ENCODE measurements at regions not wholly inside any gene's neighbourhood (a gene's known extent, or its start where the extent isn't known, plus 50 kb on each side); places are given as distances from the start of the nearest gene placed in this dataset.

DNA sequence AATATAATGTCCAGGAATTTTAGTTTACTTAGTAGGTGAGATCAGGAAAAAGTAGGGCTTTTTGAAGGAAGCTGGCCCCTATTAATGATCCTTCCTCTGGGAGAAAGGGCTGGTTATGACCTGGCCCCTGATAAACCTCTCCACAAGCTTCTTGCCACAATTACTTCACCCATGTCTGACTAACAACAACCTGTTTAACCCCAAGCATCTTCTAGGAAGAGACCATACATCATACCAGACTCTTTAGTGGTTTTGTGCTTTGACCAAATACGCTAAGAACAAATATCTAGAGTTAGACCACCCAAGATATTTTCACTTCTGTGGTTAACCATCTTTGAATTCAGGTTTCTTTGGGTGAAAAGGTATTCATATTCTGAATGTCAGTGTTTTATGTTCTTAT is 174.0 kb upstream of the SLC27A6 start:
- TF ChIP-seq POLR2AphosphoS5 (IDR thresholded peaks at IDR 0.05) (no peak), POLR2A (IDR thresholded peaks at IDR 0.05) (no peak), EP300 (IDR thresholded peaks at IDR 0.05) (no peak)
- TF ChIP-seq, protein P1, sequence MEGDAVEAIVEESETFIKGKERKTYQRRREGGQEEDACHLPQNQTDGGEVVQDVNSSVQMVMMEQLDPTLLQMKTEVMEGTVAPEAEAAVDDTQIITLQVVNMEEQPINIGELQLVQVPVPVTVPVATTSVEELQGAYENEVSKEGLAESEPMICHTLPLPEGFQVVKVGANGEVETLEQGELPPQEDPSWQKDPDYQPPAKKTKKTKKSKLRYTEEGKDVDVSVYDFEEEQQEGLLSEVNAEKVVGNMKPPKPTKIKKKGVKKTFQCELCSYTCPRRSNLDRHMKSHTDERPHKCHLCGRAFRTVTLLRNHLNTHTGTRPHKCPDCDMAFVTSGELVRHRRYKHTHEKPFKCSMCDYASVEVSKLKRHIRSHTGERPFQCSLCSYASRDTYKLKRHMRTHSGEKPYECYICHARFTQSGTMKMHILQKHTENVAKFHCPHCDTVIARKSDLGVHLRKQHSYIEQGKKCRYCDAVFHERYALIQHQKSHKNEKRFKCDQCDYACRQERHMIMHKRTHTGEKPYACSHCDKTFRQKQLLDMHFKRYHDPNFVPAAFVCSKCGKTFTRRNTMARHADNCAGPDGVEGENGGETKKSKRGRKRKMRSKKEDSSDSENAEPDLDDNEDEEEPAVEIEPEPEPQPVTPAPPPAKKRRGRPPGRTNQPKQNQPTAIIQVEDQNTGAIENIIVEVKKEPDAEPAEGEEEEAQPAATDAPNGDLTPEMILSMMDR (IDR thresholded peaks at IDR 0.05): no peak
